Type B pancreatic cell (in vitro differentiated cells): ENCODE measurements at regions not wholly inside any gene's neighbourhood (a gene's known extent, or its start where the extent isn't known, plus 50 kb on each side); places are given as distances from the start of the nearest gene placed in this dataset.

ENCODE experiments used
- DNase-seq: peaks from one replicate; pipeline ENCODE4 v3.0.0; 2021; ENCODE audit warnings: mixed read lengths; ENCODE audit not compliant: unreplicated experiment; ENCODE audit errors: extremely low spot score
- H3K27ac Mint-ChIP-seq: 2 replicates; pipeline ENCODE4 v1.8.0; 2021; ENCODE audit warnings: mild to moderate bottlenecking, mixed read lengths
- H3K27me3 Mint-ChIP-seq: 2 replicates; pipeline ENCODE4 v1.8.0; 2021; ENCODE audit warnings: mixed read lengths
- H3K36me3 Mint-ChIP-seq: 2 replicates; pipeline ENCODE4 v1.8.0; 2021; ENCODE audit warnings: mixed read lengths
- H3K4me1 Mint-ChIP-seq: one replicate; pipeline ENCODE4 v1.8.0; 2021; ENCODE audit warnings: mixed read lengths; ENCODE audit not compliant: unreplicated experiment
- H3K4me3 Mint-ChIP-seq: 2 replicates; pipeline ENCODE4 v1.8.0; 2021; ENCODE audit warnings: mild to moderate bottlenecking, mixed read lengths
- H3K9me3 Mint-ChIP-seq: 2 replicates; pipeline ENCODE4 v1.8.0; 2021; ENCODE audit warnings: mixed read lengths
- CTCF ChIP-seq: fragments of 200-600 bp; sonication (generic); conservative IDR thresholded peaks from 2 replicates; pipeline ENCODE4 v1.5.0; 2021; ENCODE audit warnings: antibody characterized with exemption, mild to moderate bottlenecking

GRCh38 chr1:201598973-201599372 is 60.0 kb downstream of the NAV1 start:
- no peaks in the 10 kb centered on the region for H3K27me3 Mint-ChIP-seq
- no peak overlapping the region for H3K4me3 Mint-ChIP-seq
- H3K27ac Mint-ChIP-seq = no peak overlapping the region
- no peaks in the 10 kb centered on the region for H3K9me3 Mint-ChIP-seq
- no peaks in the 10 kb centered on the region for H3K4me1 Mint-ChIP-seq
- H3K36me3 Mint-ChIP-seq = no peaks in the 10 kb centered on the region
- no peak for TF ChIP-seq CTCF
- DNase-seq = no peak

- H3K4me1 Mint-ChIP-seq = no peaks in the 10 kb centered on the region
- no peaks in the 10 kb centered on the region for H3K36me3 Mint-ChIP-seq
- no peak overlapping the region for H3K4me3 Mint-ChIP-seq
- H3K27me3 Mint-ChIP-seq = no peaks in the 10 kb centered on the region
- DNase-seq = no peak
- H3K9me3 Mint-ChIP-seq = no peaks in the 10 kb centered on the region
- no peak for TF ChIP-seq CTCF
- H3K27ac Mint-ChIP-seq = no peak overlapping the region
These were observed 60.6 kb downstream of the NAV1 start for GRCh38 chr1:201599548-201599947.

- Mint-ChIP-seq H3K27ac (no peak overlapping the region), H3K36me3 (no peaks in the 10 kb centered on the region), H3K9me3 (no peaks in the 10 kb centered on the region), H3K27me3 (no peaks in the 10 kb centered on the region), H3K4me1 (peaks cover 7% of the 10 kb centered on the region), H3K4me3 (no peak overlapping the region)
- no peak for TF ChIP-seq CTCF
- DNase-seq = no peak
These were observed 63.7 kb downstream of the NAV1 start for GRCh38 chr1:201602413-201603265.

GRCh38 chr1:201603613-201604232 is 64.8 kb downstream of the NAV1 start:
- H3K27ac Mint-ChIP-seq = no peak overlapping the region
- no peaks in the 10 kb centered on the region for H3K27me3 Mint-ChIP-seq
- no peak overlapping the region for H3K4me3 Mint-ChIP-seq
- no peaks in the 10 kb centered on the region for H3K9me3 Mint-ChIP-seq
- DNase-seq = no peak
- H3K36me3 Mint-ChIP-seq = no peaks in the 10 kb centered on the region
- H3K4me1 Mint-ChIP-seq = peaks cover 7% of the 10 kb centered on the region
- no peak for TF ChIP-seq CTCF

GRCh38 chr1:201605385-201606010 is 66.6 kb downstream of the NAV1 start:
- no peak for DNase-seq
- Mint-ChIP-seq H3K27me3 (no peaks in the 10 kb centered on the region), H3K9me3 (no peaks in the 10 kb centered on the region), H3K27ac (no peak overlapping the region), H3K4me1 (peaks cover 7% of the 10 kb centered on the region), H3K36me3 (no peaks in the 10 kb centered on the region), H3K4me3 (no peak overlapping the region)
- TF ChIP-seq CTCF = no peak
